ENCODE measurements at regions not wholly inside any gene's neighbourhood (a gene's known extent, or its start where the extent isn't known, plus 50 kb on each side); places are given as distances from the start of the nearest gene placed in this dataset.

GRCh38 chr5:145497052-145497451, 338.1 kb downstream of the PRELID2 start:
- Histone ChIP-seq H3K27ac (ENCODE audit: low read depth, low read length) (no peak overlapping the region), H3K9me3 (ENCODE audit: control insufficient read depth, insufficient read depth, low read length) (peaks cover 3% of the 10 kb centered on the region; the same call in 1 of the 2 replicates), H3K27me3 (ENCODE audit: control insufficient read depth, insufficient read depth, low read length) (no peaks in the 10 kb centered on the region), H3K4me3 (ENCODE audit: low read depth, low read length) (no peak overlapping the region)
- CTCF ChIA-PET: interaction anchor here (1.4 kb wide), 1 partner anchor 544 kb away, joined by 3 read pairs; no protein-coding TSS in a partner anchor
- DNase-seq (ENCODE audit: low read depth, low spot score): no peak
- POLR2A ChIA-PET: no interaction called here
- no peak for TF ChIP-seq CTCF (IDR thresholded peaks at IDR 0.05; ENCODE audit: low read depth, low read length)

- no peaks in the 10 kb centered on the region for H3K27me3 ChIP-seq (ENCODE audit: control insufficient read depth, insufficient read depth, low read length)
- ChIA-PET CTCF (interaction anchor here (0.9 kb wide), 1 partner anchor 149 kb away, joined by 3 read pairs; no protein-coding TSS in a partner anchor), POLR2A (no interaction called here)
- no peak for TF ChIP-seq CTCF (IDR thresholded peaks at IDR 0.05; ENCODE audit: low read depth, low read length)
- H3K27ac ChIP-seq (ENCODE audit: low read depth, low read length): no peak overlapping the region
- peak; percentile 61 for DNase-seq (ENCODE audit: low read depth, low spot score)
- H3K4me3 ChIP-seq (ENCODE audit: low read depth, low read length): no peak overlapping the region
- H3K9me3 ChIP-seq (ENCODE audit: control insufficient read depth, insufficient read depth, low read length): peaks cover 3% of the 10 kb centered on the region; the same call in 1 of the 2 replicates
Observed at GRCh38 chr5:145495741-145496140, 339.4 kb downstream of the PRELID2 start.

GRCh38 chr5:145495196-145495595, 339.9 kb downstream of the PRELID2 start:
- H3K9me3 ChIP-seq (ENCODE audit: control insufficient read depth, insufficient read depth, low read length): peaks cover 3% of the 10 kb centered on the region; the same call in 1 of the 2 replicates
- POLR2A ChIA-PET: no interaction called here
- H3K4me3 ChIP-seq (ENCODE audit: low read depth, low read length): no peak overlapping the region
- H3K27ac ChIP-seq (ENCODE audit: low read depth, low read length): no peak overlapping the region
- H3K27me3 ChIP-seq (ENCODE audit: control insufficient read depth, insufficient read depth, low read length): no peaks in the 10 kb centered on the region
- no peak for DNase-seq (ENCODE audit: low read depth, low spot score)
- CTCF ChIA-PET: interaction anchor here (0.9 kb wide), 2 partner anchors 13 to 148 kb away, joined by 3 read pairs; no protein-coding TSS in a partner anchor
- TF ChIP-seq CTCF (IDR thresholded peaks at IDR 0.05; ENCODE audit: low read depth, low read length): no peak

GRCh38 chr5:145493435-145493834, 341.7 kb downstream of the PRELID2 start:
- Histone ChIP-seq H3K27ac (ENCODE audit: low read depth, low read length) (no peak overlapping the region), H3K4me3 (ENCODE audit: low read depth, low read length) (no peak overlapping the region), H3K27me3 (ENCODE audit: control insufficient read depth, insufficient read depth, low read length) (no peaks in the 10 kb centered on the region), H3K9me3 (ENCODE audit: control insufficient read depth, insufficient read depth, low read length) (peaks cover 3% of the 10 kb centered on the region; the same call in 1 of the 2 replicates)
- TF ChIP-seq CTCF (IDR thresholded peaks at IDR 0.05; ENCODE audit: low read depth, low read length): no peak
- ChIA-PET CTCF (no interaction called here), POLR2A (no interaction called here)
- DNase-seq (ENCODE audit: low read depth, low spot score): no peak

GRCh38 chr5:145489516-145489915, 345.6 kb downstream of the PRELID2 start:
- no peak for TF ChIP-seq CTCF (IDR thresholded peaks at IDR 0.05; ENCODE audit: low read depth, low read length)
- POLR2A ChIA-PET: no interaction called here

More at GRCh38 chr5:145489516-145489915, 345.6 kb downstream of the PRELID2 start:
- no peak overlapping the region for H3K4me3 ChIP-seq (ENCODE audit: low read depth, low read length)
- DNase-seq (ENCODE audit: low read depth, low spot score): no peak
- H3K9me3 ChIP-seq (ENCODE audit: control insufficient read depth, insufficient read depth, low read length): no peaks in the 10 kb centered on the region
- no peak overlapping the region for H3K27ac ChIP-seq (ENCODE audit: low read depth, low read length)
- CTCF ChIA-PET: no interaction called here
- H3K27me3 ChIP-seq (ENCODE audit: control insufficient read depth, insufficient read depth, low read length): no peaks in the 10 kb centered on the region

Data from AG04450 (cell line).